ENCODE measurements at regions not wholly inside any gene's neighbourhood (a gene's known extent, or its start where the extent isn't known, plus 50 kb on each side); places are given as distances from the start of the nearest gene placed in this dataset.

- DNase-seq (ENCODE audit: low read depth), result no peak
Observed at GRCh38 chr4:19791422-19792123, 460.1 kb upstream of the SLIT2 start.

GRCh38 chr4:19786616-19787015 lies 465.1 kb upstream of the SLIT2 start:
- DNase-seq (ENCODE audit: low read depth), result no peak

GRCh38 chr4:19783667-19784223 lies 468.0 kb upstream of the SLIT2 start:
- DNase-seq (ENCODE audit: low read depth), result no peak

- DNase-seq (ENCODE audit: low read depth), result no peak
Observed at GRCh38 chr4:19780871-19781270, 470.8 kb upstream of the SLIT2 start.

- peak; percentile 12 for DNase-seq (ENCODE audit: low read depth)
Observed at GRCh38 chr4:19776929-19777328, 474.8 kb upstream of the SLIT2 start.

GRCh38 chr4:19776021-19776459 lies 475.7 kb upstream of the SLIT2 start:
- DNase-seq (ENCODE audit: low read depth), result peak; percentile 93

- peak; percentile 14 for DNase-seq (ENCODE audit: low read depth)
Observed at GRCh38 chr4:19774690-19775256, 476.9 kb upstream of the SLIT2 start.

- no peak for DNase-seq (ENCODE audit: low read depth)
Observed at GRCh38 chr4:19772581-19772980, 479.1 kb upstream of the SLIT2 start.

GRCh38 chr4:19756661-19757060 lies 495.0 kb upstream of the SLIT2 start:
- no peak for DNase-seq (ENCODE audit: low read depth)

GRCh38 chr4:19752599-19752998 lies 499.1 kb upstream of the SLIT2 start:
- DNase-seq (ENCODE audit: low read depth), result no peak

GRCh38 chr4:19748519-19749479 lies 502.9 kb upstream of the SLIT2 start:
- DNase-seq (ENCODE audit: low read depth), result peak; percentile 11

GRCh38 chr4:19746377-19746776 lies 505.3 kb upstream of the SLIT2 start:
- DNase-seq (ENCODE audit: low read depth), result no peak

GRCh38 chr4:19743115-19743638 lies 508.5 kb upstream of the SLIT2 start:
- DNase-seq (ENCODE audit: low read depth), result no peak

GRCh38 chr4:19739101-19739651 lies 512.5 kb upstream of the SLIT2 start:
- DNase-seq (ENCODE audit: low read depth), result peak; percentile 90

GRCh38 chr4:19736968-19737756 lies 514.5 kb upstream of the SLIT2 start:
- peak; percentile 17 for DNase-seq (ENCODE audit: low read depth)

- DNase-seq (ENCODE audit: low read depth), result no peak
Observed at GRCh38 chr4:19735012-19735411, 516.7 kb upstream of the SLIT2 start.

GRCh38 chr4:19729886-19730651 lies 521.6 kb upstream of the SLIT2 start:
- peak; percentile 80 for DNase-seq (ENCODE audit: low read depth)

- DNase-seq (ENCODE audit: low read depth), result no peak
Observed at GRCh38 chr4:19728773-19729172, 522.9 kb upstream of the SLIT2 start.

GRCh38 chr4:19727141-19727540 lies 524.6 kb upstream of the SLIT2 start:
- DNase-seq (ENCODE audit: low read depth), result no peak

GRCh38 chr4:19725130-19725529 lies 526.6 kb upstream of the SLIT2 start:
- DNase-seq (ENCODE audit: low read depth), result no peak

All from Daoy (cell line).